HG02642 (cell line): ENCODE measurements at regions not wholly inside any gene's neighbourhood (a gene's known extent, or its start where the extent isn't known, plus 50 kb on each side); places are given as distances from the start of the nearest gene placed in this dataset.
"Not testable (repeated sequence)": the region's sequence is repeated elsewhere in the genome, so short reads cannot be mapped to it uniquely, and the experiment has no call there.

Source experiments
- ATAC-seq: cut with Tn5 transposase; IDR thresholded peaks from one replicate; pipeline ENCODE4 v1.9.1; 2021; ENCODE audit warnings: mild to moderate bottlenecking; ENCODE audit not compliant: unreplicated experiment, poor library complexity

GRCh38 chr9:38342532-38342931 is 50.0 kb upstream of the ALDH1B1 start:
- ATAC-seq = no peak

GRCh38 chr9:38342096-38342495 is 50.4 kb upstream of the ALDH1B1 start:
- no peak for ATAC-seq

GRCh38 chr9:38339496-38339895 is 53.0 kb upstream of the ALDH1B1 start:
- no peak for ATAC-seq

GRCh38 chr9:38339087-38339486 is 53.4 kb upstream of the ALDH1B1 start:
- no peak for ATAC-seq

- ATAC-seq = no peak
Measured at GRCh38 chr9:38338342-38339018, 54.0 kb upstream of the ALDH1B1 start.

GRCh38 chr9:38337706-38338264 is 54.7 kb upstream of the ALDH1B1 start:
- no peak for ATAC-seq

- ATAC-seq = no peak
Measured at GRCh38 chr9:38337181-38337580, 55.3 kb upstream of the ALDH1B1 start.

- no peak for ATAC-seq
Measured at GRCh38 chr9:38336341-38336740, 56.2 kb upstream of the ALDH1B1 start.

- ATAC-seq = no peak
Measured at GRCh38 chr9:38335686-38336085, 56.8 kb upstream of the ALDH1B1 start.

- no peak for ATAC-seq
Measured at GRCh38 chr9:38334234-38334633, 58.3 kb upstream of the ALDH1B1 start.

GRCh38 chr9:38333047-38333446 is 59.5 kb upstream of the ALDH1B1 start:
- no peak for ATAC-seq

GRCh38 chr9:38332625-38333024 is 59.9 kb upstream of the ALDH1B1 start:
- no peak for ATAC-seq

GRCh38 chr9:38331141-38331540 is 61.4 kb upstream of the ALDH1B1 start:
- no peak for ATAC-seq

- no peak for ATAC-seq
Measured at GRCh38 chr9:38329968-38330367, 62.5 kb upstream of the ALDH1B1 start.

- no peak for ATAC-seq
Measured at GRCh38 chr9:38328765-38329164, 63.7 kb upstream of the ALDH1B1 start.

GRCh38 chr9:38326122-38326521 is 66.4 kb upstream of the ALDH1B1 start:
- no peak for ATAC-seq

- not testable (repeated sequence) for ATAC-seq
Measured at GRCh38 chr9:38324213-38324612, 68.3 kb upstream of the ALDH1B1 start.

GRCh38 chr9:38322937-38323336 is 69.6 kb upstream of the ALDH1B1 start:
- ATAC-seq = no peak

GRCh38 chr9:38319496-38320173 is 72.9 kb upstream of the ALDH1B1 start:
- no peak for ATAC-seq

- ATAC-seq = peak; percentile 90
Measured at GRCh38 chr9:38318759-38319495, 73.6 kb upstream of the ALDH1B1 start.

GRCh38 chr9:38316166-38316780 is 76.2 kb upstream of the ALDH1B1 start:
- ATAC-seq = no peak
